Neural cell (in vitro differentiated cells): ENCODE measurements at regions not wholly inside any gene's neighbourhood (a gene's known extent, or its start where the extent isn't known, plus 50 kb on each side); places are given as distances from the start of the nearest gene placed in this dataset.

ENCODE experiments used
- EZH2 ChIP-seq: fragments of 200-600, 300-800 bp; shearing (Covaris generic), sonication (generic); IDR thresholded peaks from 2 replicates; pipeline ENCODE4 v1.6.1; 2014; ENCODE audit warnings: antibody characterized with exemption, low read length, borderline replicate concordance, mild to moderate bottlenecking; ENCODE audit not compliant: insufficient read depth, poor library complexity, severe bottlenecking
- RAD21 ChIP-seq: fragments of 450-650 bp; conservative IDR thresholded peaks from 2 replicates; pipeline ENCODE4 v1.6.1; 2014; ENCODE audit warnings: antibody characterized with exemption, mild to moderate bottlenecking, moderate library complexity
- TAF1 ChIP-seq: IDR thresholded peaks from 2 replicates; pipeline ENCODE4 v1.6.1; 2012; ENCODE audit warnings: low read depth
- TF ChIP-seq, protein P1 (sequence below): fragments of 450-650 bp; IDR thresholded peaks from 2 replicates; pipeline ENCODE4 v1.5.1; 2014; ENCODE audit warnings: antibody characterized with exemption, mild to moderate bottlenecking, moderate library complexity; ENCODE audit not compliant: poor library complexity, severe bottlenecking

DNA sequence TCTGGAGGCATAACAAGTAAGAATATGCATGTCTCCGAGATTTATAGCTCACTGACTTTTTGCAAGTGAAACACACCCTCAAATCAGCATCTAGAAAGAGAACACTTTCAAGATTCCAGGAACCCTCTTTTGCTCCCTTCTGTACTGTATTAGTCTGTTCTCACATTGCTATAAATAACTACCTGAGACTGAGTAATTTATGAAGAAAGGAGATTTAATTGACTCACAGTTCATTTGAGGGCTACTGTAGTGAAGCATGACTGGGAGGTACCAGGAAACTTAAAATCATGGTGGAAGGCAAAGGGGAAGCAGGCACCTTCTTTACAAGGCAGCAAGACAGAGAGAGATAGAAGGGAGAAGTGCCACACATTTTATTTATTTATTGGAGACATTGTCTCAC is 269.9 kb downstream of the UTRN start:
- TF ChIP-seq, protein P1, sequence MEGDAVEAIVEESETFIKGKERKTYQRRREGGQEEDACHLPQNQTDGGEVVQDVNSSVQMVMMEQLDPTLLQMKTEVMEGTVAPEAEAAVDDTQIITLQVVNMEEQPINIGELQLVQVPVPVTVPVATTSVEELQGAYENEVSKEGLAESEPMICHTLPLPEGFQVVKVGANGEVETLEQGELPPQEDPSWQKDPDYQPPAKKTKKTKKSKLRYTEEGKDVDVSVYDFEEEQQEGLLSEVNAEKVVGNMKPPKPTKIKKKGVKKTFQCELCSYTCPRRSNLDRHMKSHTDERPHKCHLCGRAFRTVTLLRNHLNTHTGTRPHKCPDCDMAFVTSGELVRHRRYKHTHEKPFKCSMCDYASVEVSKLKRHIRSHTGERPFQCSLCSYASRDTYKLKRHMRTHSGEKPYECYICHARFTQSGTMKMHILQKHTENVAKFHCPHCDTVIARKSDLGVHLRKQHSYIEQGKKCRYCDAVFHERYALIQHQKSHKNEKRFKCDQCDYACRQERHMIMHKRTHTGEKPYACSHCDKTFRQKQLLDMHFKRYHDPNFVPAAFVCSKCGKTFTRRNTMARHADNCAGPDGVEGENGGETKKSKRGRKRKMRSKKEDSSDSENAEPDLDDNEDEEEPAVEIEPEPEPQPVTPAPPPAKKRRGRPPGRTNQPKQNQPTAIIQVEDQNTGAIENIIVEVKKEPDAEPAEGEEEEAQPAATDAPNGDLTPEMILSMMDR: no peak
- TF ChIP-seq TAF1 (no peak), EZH2 (no peak), RAD21 (no peak)
